Natural killer cell (primary cell): ENCODE measurements at regions not wholly inside any gene's neighbourhood (a gene's known extent, or its start where the extent isn't known, plus 50 kb on each side); places are given as distances from the start of the nearest gene placed in this dataset.
A peak's percentile ranks its signal among the peaks of the same experiment; 100 is the strongest.

Experiments
- ATAC-seq, 3 donors: fragments of 150-1000 bp in 2 of 3; fragments of 200-7000 bp in 1 of 3; cut with Tn5 transposase; 1 replicate in 1 of 3; 2 replicates in 2 of 3; pipeline ENCODE4 v1.10.0; 2021; ENCODE audit warnings: mild to moderate bottlenecking in 2 of 3, moderate library complexity in 2 of 3
- DNase-seq, 2 donors: peaks; one replicate each; pipeline versions ENCODE4 v3.0.0 to v3.0.0-alpha.2; 2013 to 2021; ENCODE audit warnings: mixed read lengths in 1 of 2
- H3K27ac ChIP-seq: one replicate; pipeline ENCODE4 v1.5.1; 2013; ENCODE audit warnings: mild to moderate bottlenecking, low read length
- H3K27me3 ChIP-seq: one replicate; pipeline ENCODE4 v1.6.1; 2013; ENCODE audit warnings: low read length; ENCODE audit not compliant: control insufficient read depth, insufficient read depth
- H3K36me3 ChIP-seq: one replicate; pipeline ENCODE4 v1.6.1; 2013; ENCODE audit warnings: low read length; ENCODE audit not compliant: control insufficient read depth, insufficient read depth
- H3K4me1 ChIP-seq: one replicate; pipeline ENCODE4 v1.6.1; 2013; ENCODE audit warnings: low read length; ENCODE audit not compliant: control insufficient read depth, insufficient read depth
- H3K4me3 ChIP-seq: one replicate; pipeline ENCODE4 v1.5.1; 2013; ENCODE audit warnings: low read length
- H3K9me3 ChIP-seq: one replicate; pipeline ENCODE4 v1.6.1; 2013; ENCODE audit warnings: low read length; ENCODE audit not compliant: control insufficient read depth, insufficient read depth
- H3K27ac Mint-ChIP-seq, 2 donors: one replicate each; pipeline ENCODE4 v1.8.0; 2022; ENCODE audit warnings: mild to moderate bottlenecking in 2 of 2, mixed read lengths in 2 of 2, moderate library complexity in 1 of 2
- H3K27me3 Mint-ChIP-seq, 2 donors: one replicate each; pipeline ENCODE4 v1.8.0; 2022; ENCODE audit warnings: low read depth in 2 of 2, mixed read lengths in 2 of 2
- H3K36me3 Mint-ChIP-seq: one replicate; pipeline ENCODE4 v1.8.0; 2022; ENCODE audit warnings: mixed read lengths
- H3K4me1 Mint-ChIP-seq, 2 donors: one replicate each; pipeline ENCODE4 v1.8.0; 2022; ENCODE audit warnings: mixed read lengths in 2 of 2
- H3K4me3 Mint-ChIP-seq: one replicate; pipeline ENCODE4 v1.8.0; 2022; ENCODE audit warnings: mild to moderate bottlenecking, moderate library complexity, mixed read lengths
- H3K9me3 Mint-ChIP-seq, 2 donors: one replicate each; pipeline ENCODE4 v1.8.0; 2022; ENCODE audit warnings: mixed read lengths in 2 of 2
- WGBS: methylation state at CpG from one replicate; pipeline ENCODE4 v1.1.7; 2013; ENCODE audit warnings: missing lambda C conversion rate; ENCODE audit not compliant: insufficient coverage; 5-methylcytosine and 5-hydroxymethylcytosine counted together
- intact Hi-C: fragments of 100-400 bp; cut with micrococcal nuclease; formaldehyde crosslinking; loops from one replicate; pipeline ENCODE4 v1.14.2; 2022
- TF ChIP-seq, protein P1 (sequence below): fragments of 200-600 bp; IDR thresholded peaks from one replicate; pipeline ENCODE4 v1.8.0; 2022; ENCODE audit warnings: antibody characterized with exemption

DNA sequence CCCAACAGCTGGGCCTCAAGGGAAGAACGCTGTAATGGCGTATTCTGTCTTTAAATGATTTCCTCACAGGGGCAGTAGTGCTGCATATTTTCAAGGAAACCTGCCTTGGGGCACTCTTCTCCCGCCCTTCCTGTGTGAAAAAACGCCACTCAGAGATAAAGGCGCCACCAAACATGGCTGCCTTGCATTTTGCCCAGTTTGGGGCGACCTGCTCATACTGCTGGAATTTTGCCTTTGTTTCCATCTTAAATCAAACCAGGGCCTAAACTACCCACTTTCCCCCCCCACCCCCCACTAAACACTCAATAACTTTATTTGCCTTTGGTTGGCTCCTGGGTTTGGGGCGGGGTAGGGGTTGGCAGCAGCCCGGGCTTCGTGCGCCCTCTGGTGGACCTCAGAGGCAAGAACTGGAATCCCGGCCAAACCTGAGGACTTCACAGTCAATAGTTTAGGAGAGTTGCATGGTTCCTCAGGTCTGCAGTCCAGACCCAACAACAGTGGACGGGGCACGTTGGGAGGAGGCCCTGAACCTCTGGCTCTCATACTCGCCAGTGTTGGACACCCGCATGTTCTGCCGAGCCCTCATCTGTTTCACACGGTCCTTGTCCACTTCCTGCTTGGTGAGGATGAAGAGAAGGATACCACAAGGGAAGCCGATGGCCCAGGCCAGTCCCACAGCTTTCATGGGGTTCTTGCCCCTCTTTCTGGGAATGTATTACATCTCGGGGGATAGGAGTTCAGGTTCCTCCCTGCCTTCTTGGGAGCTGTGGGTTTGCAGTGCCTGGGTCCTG lies 220.1 kb upstream of the STK26 start:
- peak in 1 of 2 donors; percentile 43 for DNase-seq
- H3K4me3 Mint-ChIP-seq: peak overlapping the region; percentile 85

DNA sequence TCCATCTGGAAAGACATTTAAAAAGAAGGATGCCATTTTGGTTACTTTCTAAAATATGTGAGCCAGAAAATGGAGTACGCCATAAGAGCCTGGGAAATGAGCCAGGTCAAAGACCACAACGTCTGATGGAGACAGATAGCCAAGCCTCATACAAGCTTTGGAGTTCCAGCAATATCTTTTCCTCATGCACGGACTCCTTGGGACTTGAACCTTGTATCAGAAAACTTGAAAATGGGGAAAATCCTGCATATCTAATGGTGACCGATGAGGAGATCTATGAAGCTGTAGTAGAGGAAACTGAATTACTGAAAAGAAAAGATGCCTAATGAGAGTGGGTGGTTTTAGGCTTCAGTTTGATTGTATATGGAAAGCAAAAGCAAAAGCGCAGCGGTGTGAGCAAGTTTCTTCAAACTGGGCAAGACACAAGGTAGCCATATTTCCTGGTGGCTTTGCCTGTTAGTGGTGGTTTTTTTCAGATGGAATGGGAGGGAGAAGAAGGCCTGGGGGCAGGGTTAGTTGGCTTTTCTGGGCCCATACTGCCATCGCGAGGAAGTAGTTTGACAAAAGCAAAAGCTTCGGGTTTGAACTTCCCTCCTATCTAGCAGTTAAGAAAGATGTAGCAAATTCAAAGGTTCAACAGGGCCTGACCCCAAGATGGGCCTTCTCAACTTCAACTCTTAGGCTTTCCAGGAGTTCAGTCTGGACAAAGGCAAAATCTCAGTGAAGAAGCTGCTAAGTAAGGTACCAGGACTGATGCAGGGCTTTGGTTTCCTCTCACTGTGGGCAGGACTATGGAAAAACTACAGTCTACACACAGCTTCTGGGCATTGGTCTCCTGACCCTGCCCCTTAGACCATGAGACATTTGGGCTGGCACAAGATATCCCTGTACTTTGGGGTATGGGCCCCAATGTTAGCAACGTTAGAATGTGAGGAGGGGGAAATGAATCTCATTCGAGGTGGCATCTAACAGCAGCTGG lies 210.0 kb upstream of the STK26 start:
- Histone ChIP-seq H3K27ac (peak overlapping the region; percentile 92), H3K27me3 (no peaks in the 10 kb centered on the region), H3K36me3 (no peaks in the 10 kb centered on the region), H3K4me1 (peaks cover 20% of the 10 kb centered on the region), H3K4me3 (peak overlapping the region; percentile 54), H3K9me3 (no peaks in the 10 kb centered on the region)
- 18% methylated on average over 11 of the region's 11 CpGs for WGBS
- Mint-ChIP-seq H3K27ac (peak overlapping the region; percentile 93 to 96), H3K9me3 (no peaks in the 10 kb centered on the region), H3K36me3 (no peaks in the 10 kb centered on the region), H3K4me1 (peaks cover 20 to 32% of the 10 kb centered on the region in 2 donors), H3K27me3 (no peaks in the 10 kb centered on the region), H3K4me3 (peak overlapping the region; percentile 89)
- peak; percentile 60 to 90 for DNase-seq
- ATAC-seq: peak; percentile 86 to 95 (median 87)
- intact Hi-C loops: no loop called here
- TF ChIP-seq, protein P1, sequence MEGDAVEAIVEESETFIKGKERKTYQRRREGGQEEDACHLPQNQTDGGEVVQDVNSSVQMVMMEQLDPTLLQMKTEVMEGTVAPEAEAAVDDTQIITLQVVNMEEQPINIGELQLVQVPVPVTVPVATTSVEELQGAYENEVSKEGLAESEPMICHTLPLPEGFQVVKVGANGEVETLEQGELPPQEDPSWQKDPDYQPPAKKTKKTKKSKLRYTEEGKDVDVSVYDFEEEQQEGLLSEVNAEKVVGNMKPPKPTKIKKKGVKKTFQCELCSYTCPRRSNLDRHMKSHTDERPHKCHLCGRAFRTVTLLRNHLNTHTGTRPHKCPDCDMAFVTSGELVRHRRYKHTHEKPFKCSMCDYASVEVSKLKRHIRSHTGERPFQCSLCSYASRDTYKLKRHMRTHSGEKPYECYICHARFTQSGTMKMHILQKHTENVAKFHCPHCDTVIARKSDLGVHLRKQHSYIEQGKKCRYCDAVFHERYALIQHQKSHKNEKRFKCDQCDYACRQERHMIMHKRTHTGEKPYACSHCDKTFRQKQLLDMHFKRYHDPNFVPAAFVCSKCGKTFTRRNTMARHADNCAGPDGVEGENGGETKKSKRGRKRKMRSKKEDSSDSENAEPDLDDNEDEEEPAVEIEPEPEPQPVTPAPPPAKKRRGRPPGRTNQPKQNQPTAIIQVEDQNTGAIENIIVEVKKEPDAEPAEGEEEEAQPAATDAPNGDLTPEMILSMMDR: peak; percentile 50

More for the DNA sequence above, 220.1 kb upstream of the STK26 start:
- H3K4me3 ChIP-seq: no peak overlapping the region
- H3K27ac ChIP-seq: no peak overlapping the region
- Mint-ChIP-seq H3K36me3 (no peaks in the 10 kb centered on the region), H3K4me1 (peaks cover 0 to 15% of the 10 kb centered on the region in 2 donors), H3K27ac (peak overlapping the region in 1 of 2 donors; percentile 70), H3K27me3 (no peaks in the 10 kb centered on the region), H3K9me3 (no peaks in the 10 kb centered on the region)
- H3K36me3 ChIP-seq: no peaks in the 10 kb centered on the region
- 87% methylated on average over 18 of the region's 19 CpGs for WGBS
- peak in 1 of 3 donors; percentile 88 for ATAC-seq
- H3K4me1 ChIP-seq: peaks cover 9% of the 10 kb centered on the region
- TF ChIP-seq, protein P1: no peak
- intact Hi-C loops: loop anchor here (5.0 kb wide), 1 partner anchor 826 kb away; no protein-coding TSS in a partner anchor
- H3K27me3 ChIP-seq: no peaks in the 10 kb centered on the region
- no peaks in the 10 kb centered on the region for H3K9me3 ChIP-seq

DNA sequence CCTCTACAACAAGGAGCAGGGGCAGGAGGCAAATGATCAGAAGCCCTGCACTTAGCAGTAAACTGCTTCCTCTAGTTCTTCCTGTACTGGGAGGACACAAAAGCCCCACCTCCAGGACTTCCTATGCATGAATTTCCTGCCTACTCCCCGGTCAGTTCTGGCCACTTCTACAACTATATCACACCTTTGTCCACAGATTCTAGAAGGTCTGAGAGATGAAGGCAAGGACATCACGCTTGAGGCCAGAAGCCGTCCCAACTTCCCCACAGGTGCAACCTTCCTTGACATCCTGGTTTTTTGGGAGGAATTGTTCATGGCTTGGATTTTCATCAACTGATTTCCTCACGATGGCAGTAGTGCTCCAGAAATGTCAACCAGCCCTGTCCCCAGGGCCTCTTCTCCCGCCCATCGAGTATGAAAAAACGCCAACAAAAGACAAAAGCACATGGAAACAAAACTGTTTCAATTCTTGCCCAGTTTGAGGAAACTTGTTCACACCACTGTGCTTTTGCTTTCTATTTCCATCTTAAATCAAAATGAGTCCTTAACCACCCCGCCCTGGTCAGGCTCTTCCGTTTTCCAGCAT lies 206.5 kb upstream of the STK26 start:
- no peaks in the 10 kb centered on the region for H3K36me3 ChIP-seq
- peak; percentile 49 to 84 for DNase-seq
- peak overlapping the region; percentile 88 for H3K4me3 Mint-ChIP-seq
- H3K27ac Mint-ChIP-seq: peak overlapping the region; percentile 85 to 88
- TF ChIP-seq, protein P1: peak; percentile 73
- peak overlapping the region; percentile 58 for H3K27ac ChIP-seq
- H3K4me1 Mint-ChIP-seq: peaks cover 20 to 41% of the 10 kb centered on the region in 2 donors
- ATAC-seq: peak; percentile 47 to 69 (median 57)
- H3K9me3 ChIP-seq: no peaks in the 10 kb centered on the region
- H3K27me3 Mint-ChIP-seq: no peaks in the 10 kb centered on the region
- H3K9me3 Mint-ChIP-seq: no peaks in the 10 kb centered on the region
- no peaks in the 10 kb centered on the region for H3K27me3 ChIP-seq
- peaks cover 20% of the 10 kb centered on the region for H3K4me1 ChIP-seq
- H3K4me3 ChIP-seq: peak overlapping the region; percentile 28
- 7% methylated on average over 7 of the region's 9 CpGs for WGBS
- no peaks in the 10 kb centered on the region for H3K36me3 Mint-ChIP-seq
- intact Hi-C loops: no loop called here
